A673 (cell line): ENCODE measurements at regions not wholly inside any gene's neighbourhood (a gene's known extent, or its start where the extent isn't known, plus 50 kb on each side); places are given as distances from the start of the nearest gene placed in this dataset.

ENCODE experiments used
- BruUV-seq: library from RNA; stranded (reverse); fragments of 400-500 nt; replicated peaks from 2 replicates; lab custom pipeline; 2021; lab: Mats Ljungman, UMichigan
- CTCF ChIA-PET: fragments of 300-600 bp; sonication (Branson Sonifier 250); formaldehyde crosslinking; loops from one replicate; lab custom pipeline; 2022; ENCODE audit warnings: antibody characterized with exemption; lab: Charles Lee
- POLR2A ChIA-PET: fragments of 300-600 bp; sonication (Branson Sonifier 250); formaldehyde crosslinking; loops from one replicate; lab custom pipeline; 2022; ENCODE audit warnings: antibody characterized with exemption; ENCODE audit not compliant: low non-redundant PET; lab: Charles Lee
- DNase-seq: peaks from one replicate; pipeline ENCODE4 v3.0.0-alpha.2; 2015; ENCODE audit warnings: low spot score
- H3K27ac ChIP-seq: fragments of 200-600 bp; sonication (generic); 2 replicates; pipeline ENCODE4 v1.5.1; 2016; ENCODE audit warnings: mixed run types, low read depth, mild to moderate bottlenecking, mixed read lengths, antibody characterized with exemption, low read length; ENCODE audit not compliant: poor library complexity, severe bottlenecking
- H3K27me3 ChIP-seq: fragments of 200-600 bp; sonication (generic); replicated peaks from 2 replicates; pipeline ENCODE4 v1.6.1; 2017; ENCODE audit warnings: mixed run types, low read depth, mild to moderate bottlenecking, mixed read lengths, antibody characterized with exemption, low read length; ENCODE audit not compliant: insufficient read depth, poor library complexity
- H3K36me3 ChIP-seq: fragments of 200-600 bp; sonication (generic); 2 replicates; pipeline ENCODE4 v1.6.1; 2016; ENCODE audit warnings: mixed run types, mild to moderate bottlenecking, mixed read lengths, antibody characterized with exemption, low read length; ENCODE audit not compliant: insufficient read depth, poor library complexity, severe bottlenecking
- H3K4me1 ChIP-seq: fragments of 200-600 bp; sonication (generic); 2 replicates; pipeline ENCODE4 v1.6.1; 2017; ENCODE audit warnings: mixed run types, mild to moderate bottlenecking, mixed read lengths, antibody characterized with exemption, low read length; ENCODE audit not compliant: insufficient read depth, poor library complexity, severe bottlenecking
- H3K4me3 ChIP-seq: fragments of 200-600 bp; sonication (generic); 2 replicates; pipeline ENCODE4 v1.5.1; 2016; ENCODE audit warnings: low read depth, mixed run types, mild to moderate bottlenecking, mixed read lengths, low read length; ENCODE audit not compliant: poor library complexity, severe bottlenecking
- H3K9me3 ChIP-seq: fragments of 200-600 bp; sonication (generic); 2 replicates; pipeline ENCODE4 v1.6.1; 2016; ENCODE audit warnings: mixed run types, low read depth, mild to moderate bottlenecking, mixed read lengths, antibody characterized with exemption, low read length; ENCODE audit not compliant: poor library complexity, severe bottlenecking
- CTCF ChIP-seq: fragments of 300-800, 200-600 bp; sonication (generic); conservative IDR thresholded peaks from 2 replicates; pipeline ENCODE4 v1.5.1; 2017; ENCODE audit warnings: low read depth, mild to moderate bottlenecking, antibody characterized with exemption, low read length, moderate library complexity, mixed read lengths
- EZH2 ChIP-seq: fragments of 200-600 bp; sonication (generic); IDR thresholded peaks from 2 replicates; pipeline ENCODE4 v1.6.1; 2017; ENCODE audit warnings: borderline replicate concordance, low read depth, mild to moderate bottlenecking, mixed read lengths, antibody characterized with exemption, low read length; ENCODE audit not compliant: poor library complexity, severe bottlenecking
- intact Hi-C: fragments of 100-400 bp; cut with micrococcal nuclease; formaldehyde crosslinking; loops from one replicate; pipeline ENCODE4 v1.10.0; 2022; ENCODE audit not compliant: unreplicated experiment

GRCh38 chr5:165559645-165560044 lies 2054.2 kb downstream of the MAT2B start:
- CTCF ChIA-PET = no interaction called here
- H3K4me3 ChIP-seq = no peak overlapping the region
- TF ChIP-seq EZH2 (no peak), CTCF (no peak)
- POLR2A ChIA-PET = no interaction called here
- H3K4me1 ChIP-seq = no peaks in the 10 kb centered on the region
- H3K9me3 ChIP-seq = no peaks in the 10 kb centered on the region
- H3K27ac ChIP-seq = no peak overlapping the region
- no peak for DNase-seq
- H3K27me3 ChIP-seq = no peaks in the 10 kb centered on the region
- no TSS peak for BruUV-seq
- intact Hi-C loops = no loop called here
- H3K36me3 ChIP-seq = no peaks in the 10 kb centered on the region

- DNase-seq = no peak
- H3K4me1 ChIP-seq = no peaks in the 10 kb centered on the region
- no peaks in the 10 kb centered on the region for H3K9me3 ChIP-seq
- TF ChIP-seq EZH2 (no peak), CTCF (no peak)
- ChIA-PET CTCF (no interaction called here), POLR2A (no interaction called here)
- H3K4me3 ChIP-seq = no peak overlapping the region
- BruUV-seq = no TSS peak
- H3K27ac ChIP-seq = no peak overlapping the region
- H3K27me3 ChIP-seq = no peaks in the 10 kb centered on the region
- H3K36me3 ChIP-seq = no peaks in the 10 kb centered on the region
- intact Hi-C loops = no loop called here
Measured at GRCh38 chr5:165560648-165561047, 2055.2 kb downstream of the MAT2B start.

GRCh38 chr5:165565911-165566310 lies 2060.5 kb downstream of the MAT2B start:
- intact Hi-C loops = no loop called here
- ChIA-PET CTCF (no interaction called here), POLR2A (no interaction called here)
- H3K9me3 ChIP-seq = no peaks in the 10 kb centered on the region
- no peak overlapping the region for H3K4me3 ChIP-seq
- no peaks in the 10 kb centered on the region for H3K27me3 ChIP-seq
- no peaks in the 10 kb centered on the region for H3K4me1 ChIP-seq
- no peak overlapping the region for H3K27ac ChIP-seq
- H3K36me3 ChIP-seq = no peaks in the 10 kb centered on the region
- BruUV-seq = no TSS peak
- TF ChIP-seq CTCF (no peak), EZH2 (no peak)
- DNase-seq = no peak
